ENCODE measurements at regions not wholly inside any gene's neighbourhood (a gene's known extent, or its start where the extent isn't known, plus 50 kb on each side); places are given as distances from the start of the nearest gene placed in this dataset.

DNA sequence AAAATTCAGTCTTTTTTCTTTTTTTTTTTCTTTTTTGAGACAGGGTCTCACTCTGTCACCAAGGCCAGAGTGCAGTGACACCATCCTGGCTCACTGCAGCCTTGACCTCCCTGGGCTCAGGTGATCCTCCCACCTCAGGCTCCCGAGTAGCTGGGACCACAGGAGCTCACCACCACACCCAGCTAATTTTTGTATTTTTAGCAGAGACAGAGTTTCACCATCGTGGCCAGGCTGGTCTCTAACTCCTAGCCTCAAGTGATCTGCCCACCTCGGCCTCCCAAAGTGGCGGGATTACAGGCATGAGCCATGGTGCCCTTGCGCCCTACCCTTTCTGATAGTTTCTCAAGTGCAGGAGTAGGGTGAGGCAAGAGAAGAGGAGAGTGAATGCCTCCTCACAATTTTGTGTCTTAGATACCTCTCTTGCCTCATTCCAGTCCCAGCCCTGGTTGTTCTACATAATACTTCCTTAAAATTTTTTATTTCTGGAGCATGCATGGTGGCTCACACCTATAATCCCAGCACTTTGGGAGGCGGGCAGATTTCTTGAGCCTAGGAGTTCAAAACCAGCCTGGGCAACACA is 68.2 kb upstream of the CAB39 start:
- Histone ChIP-seq H3K27me3 (no peaks in the 10 kb centered on the region), H3K4me1 (peaks cover 10 to 21% (median 15%) of the 10 kb centered on the region in 4 donors), H3K36me3 (no peaks in the 10 kb centered on the region), H3K4me3 (no peak overlapping the region), H3K27ac (peak overlapping the region in 2 of 4 donors; percentile 43 to 67), H3K9me3 (no peaks in the 10 kb centered on the region)
- DNase-seq: no peak
- TF ChIP-seq POLR2A (IDR thresholded peaks at IDR 0.05) (no peak), EP300 (IDR thresholded peaks at IDR 0.05) (no peak)
- 82 to 91% methylated on average over 6 of the region's 6 CpGs for WGBS, 2 donors
- peak in 1 of 2 donors; percentile 30 for ATAC-seq (ENCODE audit: low FRiP score in 2 of 2)

DNA sequence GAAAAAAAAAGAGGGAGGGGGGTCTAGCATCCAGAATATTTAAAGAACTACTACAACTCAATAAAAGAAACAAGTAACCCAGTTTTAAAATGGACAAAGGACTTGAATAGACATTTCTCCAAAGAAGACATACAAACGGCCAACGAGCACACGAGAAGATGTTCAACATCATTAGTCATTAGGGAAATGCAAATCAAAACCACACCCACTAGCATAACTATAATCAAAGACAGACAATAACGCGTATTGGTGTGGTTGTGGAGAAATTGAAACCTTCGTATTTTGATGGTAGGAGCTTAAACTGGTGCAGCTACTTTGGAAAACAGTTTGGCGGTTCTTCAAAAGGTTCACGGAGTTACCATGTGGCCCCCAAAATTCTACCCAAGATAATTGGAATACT is 64.3 kb upstream of the CAB39 start:
- ATAC-seq (ENCODE audit: low FRiP score in 2 of 2) (no peak), DNase-seq (no peak)
- Histone ChIP-seq H3K36me3 (no peaks in the 10 kb centered on the region), H3K27me3 (no peaks in the 10 kb centered on the region), H3K4me1 (peaks cover 3 to 12% (median 8%) of the 10 kb centered on the region in 4 donors), H3K4me3 (no peak overlapping the region), H3K9me3 (no peaks in the 10 kb centered on the region), H3K27ac (no peak overlapping the region)
- WGBS, 2 donors: 89 to 91% methylated on average over 8 of the region's 8 CpGs
- TF ChIP-seq POLR2AphosphoS5 (IDR thresholded peaks at IDR 0.05) (no peak), EP300 (IDR thresholded peaks at IDR 0.05) (no peak), POLR2A (IDR thresholded peaks at IDR 0.05) (no peak)
- TF ChIP-seq, protein P1, sequence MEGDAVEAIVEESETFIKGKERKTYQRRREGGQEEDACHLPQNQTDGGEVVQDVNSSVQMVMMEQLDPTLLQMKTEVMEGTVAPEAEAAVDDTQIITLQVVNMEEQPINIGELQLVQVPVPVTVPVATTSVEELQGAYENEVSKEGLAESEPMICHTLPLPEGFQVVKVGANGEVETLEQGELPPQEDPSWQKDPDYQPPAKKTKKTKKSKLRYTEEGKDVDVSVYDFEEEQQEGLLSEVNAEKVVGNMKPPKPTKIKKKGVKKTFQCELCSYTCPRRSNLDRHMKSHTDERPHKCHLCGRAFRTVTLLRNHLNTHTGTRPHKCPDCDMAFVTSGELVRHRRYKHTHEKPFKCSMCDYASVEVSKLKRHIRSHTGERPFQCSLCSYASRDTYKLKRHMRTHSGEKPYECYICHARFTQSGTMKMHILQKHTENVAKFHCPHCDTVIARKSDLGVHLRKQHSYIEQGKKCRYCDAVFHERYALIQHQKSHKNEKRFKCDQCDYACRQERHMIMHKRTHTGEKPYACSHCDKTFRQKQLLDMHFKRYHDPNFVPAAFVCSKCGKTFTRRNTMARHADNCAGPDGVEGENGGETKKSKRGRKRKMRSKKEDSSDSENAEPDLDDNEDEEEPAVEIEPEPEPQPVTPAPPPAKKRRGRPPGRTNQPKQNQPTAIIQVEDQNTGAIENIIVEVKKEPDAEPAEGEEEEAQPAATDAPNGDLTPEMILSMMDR (IDR thresholded peaks at IDR 0.05): no peak

DNA sequence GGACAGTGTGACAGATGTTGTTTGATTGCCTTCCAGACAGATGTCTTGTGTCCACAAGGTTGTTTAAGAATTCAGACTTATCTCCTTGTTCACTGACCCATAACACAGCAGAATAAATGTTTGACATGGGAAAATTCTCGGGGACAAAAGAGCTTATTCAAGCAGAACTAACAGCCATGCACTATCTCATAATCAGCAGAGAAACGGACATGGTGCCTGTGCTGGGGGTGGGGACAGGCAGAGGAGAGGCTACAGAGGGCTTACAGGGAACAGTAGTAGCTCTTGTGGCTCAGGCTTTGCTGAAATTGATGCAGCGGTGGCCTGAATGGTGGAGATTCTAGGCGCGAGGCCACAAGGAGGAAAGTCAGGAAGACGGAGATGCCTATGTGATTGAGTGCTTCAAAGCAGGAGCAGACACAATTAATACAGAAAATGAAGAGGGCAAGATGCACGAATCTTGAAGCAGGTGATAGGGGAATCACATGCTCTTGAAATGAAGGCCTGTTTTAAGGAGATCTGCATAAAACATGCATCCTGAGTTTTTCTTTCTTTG is 62.0 kb upstream of the CAB39 start:
- H3K9me3 ChIP-seq: no peaks in the 10 kb centered on the region
- 65 to 72% methylated on average over 7 of the region's 7 CpGs for WGBS, 2 donors
- no peak for TF ChIP-seq EP300 (IDR thresholded peaks at IDR 0.05)
- no peak for TF ChIP-seq POLR2AphosphoS5 (IDR thresholded peaks at IDR 0.05)
- no peak for TF ChIP-seq POLR2A (IDR thresholded peaks at IDR 0.05)
- TF ChIP-seq, protein P1 (IDR thresholded peaks at IDR 0.05): no peak
- no peaks in the 10 kb centered on the region for H3K36me3 ChIP-seq
- DNase-seq (no peak), ATAC-seq (ENCODE audit: low FRiP score in 2 of 2) (no peak)
- H3K27ac ChIP-seq: no peak overlapping the region
- H3K27me3 ChIP-seq: no peaks in the 10 kb centered on the region
- H3K4me1 ChIP-seq: no peaks in the 10 kb centered on the region
- no peak overlapping the region for H3K4me3 ChIP-seq

DNA sequence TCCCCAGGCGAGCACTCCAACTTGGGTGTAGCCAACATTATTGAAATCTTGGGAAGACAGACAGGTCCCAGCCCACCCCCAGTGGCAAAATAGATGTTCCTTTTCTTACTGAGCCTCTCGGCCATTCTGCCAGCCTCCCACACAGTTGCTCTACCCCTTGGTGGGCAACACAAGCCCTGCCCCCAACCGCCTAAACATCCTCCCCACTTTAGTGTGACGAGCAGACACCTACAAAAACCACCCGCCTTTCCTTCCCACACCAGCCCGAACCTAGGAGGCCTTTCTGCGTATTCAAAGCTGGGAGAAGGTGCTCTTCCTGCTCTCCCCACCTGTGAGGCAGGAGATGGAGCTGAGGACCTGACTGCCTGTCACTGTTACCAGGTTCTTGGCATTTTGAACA is 58.6 kb upstream of the CAB39 start:
- Histone ChIP-seq H3K9me3 (no peaks in the 10 kb centered on the region), H3K27me3 (no peaks in the 10 kb centered on the region), H3K36me3 (no peaks in the 10 kb centered on the region), H3K4me3 (no peak overlapping the region), H3K27ac (no peak overlapping the region), H3K4me1 (peaks cover 0 to 7% (median under 1%) of the 10 kb centered on the region in 4 donors)
- ATAC-seq (ENCODE audit: low FRiP score in 2 of 2) (no peak), DNase-seq (no peak)
- WGBS, 2 donors: 88 to 89% methylated on average over 7 of the region's 7 CpGs
- TF ChIP-seq POLR2AphosphoS5 (IDR thresholded peaks at IDR 0.05) (no peak), POLR2A (IDR thresholded peaks at IDR 0.05) (no peak), EP300 (IDR thresholded peaks at IDR 0.05) (no peak)
- TF ChIP-seq, protein P1 (IDR thresholded peaks at IDR 0.05): no peak

DNA sequence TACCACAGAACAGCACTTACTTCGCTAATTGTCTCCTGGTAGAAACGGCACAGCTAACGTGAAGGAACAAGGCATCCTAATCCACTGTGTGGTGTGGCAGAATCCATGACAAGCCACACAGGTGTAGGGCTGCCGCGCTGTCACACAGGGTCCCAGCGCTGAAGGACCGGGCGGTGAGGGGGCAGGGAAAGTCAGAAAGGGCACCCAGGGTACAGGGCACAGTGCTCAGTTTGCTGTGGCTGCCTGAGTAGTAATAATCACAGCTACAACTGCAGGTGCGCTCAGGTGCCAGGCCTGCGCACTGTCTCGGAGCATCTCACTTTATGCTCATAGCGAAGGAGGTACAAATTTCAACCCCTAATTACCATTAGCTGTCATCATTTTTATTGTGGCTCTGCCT is 55.2 kb upstream of the CAB39 start:
- Histone ChIP-seq H3K27me3 (no peaks in the 10 kb centered on the region), H3K27ac (no peak overlapping the region), H3K9me3 (no peaks in the 10 kb centered on the region), H3K4me1 (peaks cover 5 to 27% (median 20%) of the 10 kb centered on the region in 4 donors), H3K4me3 (no peak overlapping the region), H3K36me3 (no peaks in the 10 kb centered on the region)
- DNase-seq (peak in 1 of 2 donors; percentile 44), ATAC-seq (ENCODE audit: low FRiP score in 2 of 2) (no peak)
- TF ChIP-seq POLR2A (IDR thresholded peaks at IDR 0.05) (no peak), EP300 (IDR thresholded peaks at IDR 0.05) (no peak), POLR2AphosphoS5 (IDR thresholded peaks at IDR 0.05) (no peak)
- TF ChIP-seq, protein P1 (IDR thresholded peaks at IDR 0.05): no peak
- 95 to 97% methylated on average over 11 to 12 of the region's 12 CpGs for WGBS, 2 donors

Data from upper lobe of left lung (tissue), 6 donors.